A673 (cell line): ENCODE measurements at regions not wholly inside any gene's neighbourhood (a gene's known extent, or its start where the extent isn't known, plus 50 kb on each side); places are given as distances from the start of the nearest gene placed in this dataset.

Source experiments
- BruUV-seq: library from RNA; stranded (reverse); fragments of 400-500 nt; replicated peaks from 2 replicates; lab custom pipeline; 2021; lab: Mats Ljungman, UMichigan
- CTCF ChIA-PET: fragments of 300-600 bp; sonication (Branson Sonifier 250); formaldehyde crosslinking; loops from one replicate; lab custom pipeline; 2022; ENCODE audit warnings: antibody characterized with exemption; lab: Charles Lee
- POLR2A ChIA-PET: fragments of 300-600 bp; sonication (Branson Sonifier 250); formaldehyde crosslinking; loops from one replicate; lab custom pipeline; 2022; ENCODE audit warnings: antibody characterized with exemption; ENCODE audit not compliant: low non-redundant PET; lab: Charles Lee
- DNase-seq: peaks from one replicate; pipeline ENCODE4 v3.0.0-alpha.2; 2015; ENCODE audit warnings: low spot score
- H3K27ac ChIP-seq: fragments of 200-600 bp; sonication (generic); 2 replicates; pipeline ENCODE4 v1.5.1; 2016; ENCODE audit warnings: mixed run types, low read depth, mild to moderate bottlenecking, mixed read lengths, antibody characterized with exemption, low read length; ENCODE audit not compliant: poor library complexity, severe bottlenecking
- H3K27me3 ChIP-seq: fragments of 200-600 bp; sonication (generic); replicated peaks from 2 replicates; pipeline ENCODE4 v1.6.1; 2017; ENCODE audit warnings: mixed run types, low read depth, mild to moderate bottlenecking, mixed read lengths, antibody characterized with exemption, low read length; ENCODE audit not compliant: insufficient read depth, poor library complexity
- H3K36me3 ChIP-seq: fragments of 200-600 bp; sonication (generic); 2 replicates; pipeline ENCODE4 v1.6.1; 2016; ENCODE audit warnings: mixed run types, mild to moderate bottlenecking, mixed read lengths, antibody characterized with exemption, low read length; ENCODE audit not compliant: insufficient read depth, poor library complexity, severe bottlenecking
- H3K4me1 ChIP-seq: fragments of 200-600 bp; sonication (generic); 2 replicates; pipeline ENCODE4 v1.6.1; 2017; ENCODE audit warnings: mixed run types, mild to moderate bottlenecking, mixed read lengths, antibody characterized with exemption, low read length; ENCODE audit not compliant: insufficient read depth, poor library complexity, severe bottlenecking
- H3K4me3 ChIP-seq: fragments of 200-600 bp; sonication (generic); 2 replicates; pipeline ENCODE4 v1.5.1; 2016; ENCODE audit warnings: low read depth, mixed run types, mild to moderate bottlenecking, mixed read lengths, low read length; ENCODE audit not compliant: poor library complexity, severe bottlenecking
- H3K9me3 ChIP-seq: fragments of 200-600 bp; sonication (generic); 2 replicates; pipeline ENCODE4 v1.6.1; 2016; ENCODE audit warnings: mixed run types, low read depth, mild to moderate bottlenecking, mixed read lengths, antibody characterized with exemption, low read length; ENCODE audit not compliant: poor library complexity, severe bottlenecking
- CTCF ChIP-seq: fragments of 300-800, 200-600 bp; sonication (generic); conservative IDR thresholded peaks from 2 replicates; pipeline ENCODE4 v1.5.1; 2017; ENCODE audit warnings: low read depth, mild to moderate bottlenecking, antibody characterized with exemption, low read length, moderate library complexity, mixed read lengths
- EZH2 ChIP-seq: fragments of 200-600 bp; sonication (generic); IDR thresholded peaks from 2 replicates; pipeline ENCODE4 v1.6.1; 2017; ENCODE audit warnings: borderline replicate concordance, low read depth, mild to moderate bottlenecking, mixed read lengths, antibody characterized with exemption, low read length; ENCODE audit not compliant: poor library complexity, severe bottlenecking
- intact Hi-C: fragments of 100-400 bp; cut with micrococcal nuclease; formaldehyde crosslinking; loops from one replicate; pipeline ENCODE4 v1.10.0; 2022; ENCODE audit not compliant: unreplicated experiment

- intact Hi-C loops = no loop called here
- POLR2A ChIA-PET = interaction anchor here (0.7 kb wide), 1 partner anchor 13 kb away, joined by 4 read pairs; no protein-coding TSS in a partner anchor
- Histone ChIP-seq H3K4me1 (no peaks in the 10 kb centered on the region), H3K36me3 (no peaks in the 10 kb centered on the region), H3K4me3 (no peak overlapping the region), H3K27ac (no peak overlapping the region), H3K27me3 (no peaks in the 10 kb centered on the region), H3K9me3 (no peaks in the 10 kb centered on the region)
- BruUV-seq = no TSS peak
- CTCF ChIA-PET = no interaction called here
- no peak for TF ChIP-seq CTCF
- no peak for DNase-seq
Measured at GRCh38 chr1:238370599-238370998, 479.9 kb upstream of the ZP4 start.

- CTCF ChIA-PET = no interaction called here
Measured at GRCh38 chr1:238364214-238364892, 473.6 kb upstream of the ZP4 start.

GRCh38 chr1:238360474-238360873, 469.8 kb upstream of the ZP4 start:
- no TSS peak for BruUV-seq
- ChIA-PET CTCF (no interaction called here), POLR2A (no interaction called here)
- no peaks in the 10 kb centered on the region for H3K27me3 ChIP-seq
- no peak for DNase-seq
- no peak overlapping the region for H3K4me3 ChIP-seq
- H3K4me1 ChIP-seq = no peaks in the 10 kb centered on the region
- H3K27ac ChIP-seq = no peak overlapping the region
- TF ChIP-seq CTCF (no peak), EZH2 (no peak)
- no peaks in the 10 kb centered on the region for H3K9me3 ChIP-seq
- no peaks in the 10 kb centered on the region for H3K36me3 ChIP-seq
- intact Hi-C loops = no loop called here

More at GRCh38 chr1:238364214-238364892, 473.6 kb upstream of the ZP4 start:
- no TSS peak for BruUV-seq
- DNase-seq = no peak
- Histone ChIP-seq H3K36me3 (no peaks in the 10 kb centered on the region), H3K4me3 (no peak overlapping the region), H3K4me1 (no peaks in the 10 kb centered on the region), H3K27me3 (no peaks in the 10 kb centered on the region), H3K9me3 (no peaks in the 10 kb centered on the region), H3K27ac (no peak overlapping the region)
- intact Hi-C loops = no loop called here
- POLR2A ChIA-PET = no interaction called here
- no peak for TF ChIP-seq CTCF
- TF ChIP-seq EZH2 = no peak
